GM18519 (cell line): ENCODE measurements at regions not wholly inside any gene's neighbourhood (a gene's known extent, or its start where the extent isn't known, plus 50 kb on each side); places are given as distances from the start of the nearest gene placed in this dataset.
"Not testable (repeated sequence)": the region's sequence is repeated elsewhere in the genome, so short reads cannot be mapped to it uniquely, and the experiment has no call there.

ENCODE experiments used
- ATAC-seq: cut with Tn5 transposase; IDR thresholded peaks from one replicate; pipeline ENCODE4 v1.9.1; 2021; ENCODE audit warnings: mild to moderate bottlenecking, moderate library complexity; ENCODE audit not compliant: unreplicated experiment, low FRiP score

- not testable (repeated sequence) for ATAC-seq
These were observed 201.3 kb downstream of the LIPI start for GRCh38 chr21:14009238-14009981.

GRCh38 chr21:14008436-14008835 is 202.3 kb downstream of the LIPI start:
- ATAC-seq: not testable (repeated sequence)

- not testable (repeated sequence) for ATAC-seq
These were observed 202.7 kb downstream of the LIPI start for GRCh38 chr21:14008006-14008405.

GRCh38 chr21:14006144-14006543 is 204.6 kb downstream of the LIPI start:
- ATAC-seq: not testable (repeated sequence)

GRCh38 chr21:13986996-13987958 is 223.5 kb downstream of the LIPI start:
- not testable (repeated sequence) for ATAC-seq

GRCh38 chr21:13985865-13986863 is 224.6 kb downstream of the LIPI start:
- ATAC-seq: not testable (repeated sequence)

GRCh38 chr21:13985137-13985864 is 225.5 kb downstream of the LIPI start:
- ATAC-seq: not testable (repeated sequence)

GRCh38 chr21:13984728-13985127 is 226.0 kb downstream of the LIPI start:
- ATAC-seq: not testable (repeated sequence)

- not testable (repeated sequence) for ATAC-seq
These were observed 229.3 kb downstream of the LIPI start for GRCh38 chr21:13981176-13982087.

- peak; percentile 96 for ATAC-seq
These were observed 230.6 kb downstream of the LIPI start for GRCh38 chr21:13980115-13980662.

GRCh38 chr21:13979608-13980007 is 231.1 kb downstream of the LIPI start:
- ATAC-seq: peak; percentile 26

GRCh38 chr21:13974582-13974981 is 236.2 kb downstream of the LIPI start:
- not testable (repeated sequence) for ATAC-seq

- ATAC-seq: not testable (repeated sequence)
These were observed 240.9 kb downstream of the LIPI start for GRCh38 chr21:13969853-13970252.

- not testable (repeated sequence) for ATAC-seq
These were observed 241.8 kb downstream of the LIPI start for GRCh38 chr21:13969002-13969401.

- ATAC-seq: not testable (repeated sequence)
These were observed 247.5 kb downstream of the LIPI start for GRCh38 chr21:13963259-13963658.

GRCh38 chr21:13937236-13937635 is 273.5 kb downstream of the LIPI start:
- ATAC-seq: no peak

- ATAC-seq: not testable (repeated sequence)
These were observed 274.5 kb downstream of the LIPI start for GRCh38 chr21:13936033-13936937.
